ENCODE measurements at regions not wholly inside any gene's neighbourhood (a gene's known extent, or its start where the extent isn't known, plus 50 kb on each side); places are given as distances from the start of the nearest gene placed in this dataset.

GRCh38 chr4:59060002-59060846 lies 1950.0 kb upstream of the IGFBP7 start:
- TF ChIP-seq EZH2 (IDR thresholded peaks at IDR 0.05; ENCODE audit: insufficient read depth, poor library complexity, severe bottlenecking) (no peak), EZH2phosphoT487 (IDR thresholded peaks at IDR 0.05; ENCODE audit: insufficient read depth, low read depth) (no peak)

Data from GM23248 (cell line).